ENCODE measurements at regions not wholly inside any gene's neighbourhood (a gene's known extent, or its start where the extent isn't known, plus 50 kb on each side); places are given as distances from the start of the nearest gene placed in this dataset.
"Not testable (repeated sequence)": the region's sequence is repeated elsewhere in the genome, so short reads cannot be mapped to it uniquely, and the experiment has no call there.

DNA sequence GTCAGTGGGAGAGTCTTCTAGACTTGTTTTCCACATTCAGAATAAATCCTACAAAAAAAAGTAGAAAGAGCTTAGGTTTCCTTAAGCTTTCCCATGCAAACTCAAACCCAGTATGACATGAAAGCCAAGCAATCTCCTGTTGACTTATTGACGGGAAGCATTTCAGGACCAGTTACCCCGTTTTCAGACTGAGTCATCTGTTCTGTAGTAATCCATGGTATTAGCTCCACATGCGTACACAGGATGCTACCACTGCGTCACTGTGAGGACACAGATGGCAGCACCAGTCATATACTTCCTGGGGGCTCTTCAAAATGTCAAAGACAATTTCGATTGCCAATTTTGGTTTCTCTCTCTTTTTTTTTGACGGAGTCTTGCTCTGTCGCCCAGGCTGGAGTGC, 224.9 kb upstream of the MAD2L1 start:
- no peak for DNase-seq

DNA sequence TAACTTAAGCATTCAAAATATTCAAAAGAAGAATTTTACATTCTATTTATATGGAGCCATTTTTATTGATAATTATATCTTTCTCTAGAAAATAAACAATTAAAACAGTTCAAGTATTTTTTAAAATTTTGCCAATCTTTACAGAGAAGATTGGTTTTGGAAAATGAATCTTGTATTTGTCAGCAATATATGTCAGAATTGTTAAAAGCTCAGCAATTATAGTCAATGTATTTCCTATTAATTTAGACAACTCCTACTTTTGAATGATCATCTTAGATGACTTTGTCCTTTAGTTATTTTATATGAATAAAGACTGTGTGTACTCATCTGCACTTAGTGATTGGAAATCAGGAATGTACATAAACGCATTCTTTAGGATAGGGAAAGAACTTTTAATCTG, 223.9 kb upstream of the MAD2L1 start:
- no peak for DNase-seq

DNA sequence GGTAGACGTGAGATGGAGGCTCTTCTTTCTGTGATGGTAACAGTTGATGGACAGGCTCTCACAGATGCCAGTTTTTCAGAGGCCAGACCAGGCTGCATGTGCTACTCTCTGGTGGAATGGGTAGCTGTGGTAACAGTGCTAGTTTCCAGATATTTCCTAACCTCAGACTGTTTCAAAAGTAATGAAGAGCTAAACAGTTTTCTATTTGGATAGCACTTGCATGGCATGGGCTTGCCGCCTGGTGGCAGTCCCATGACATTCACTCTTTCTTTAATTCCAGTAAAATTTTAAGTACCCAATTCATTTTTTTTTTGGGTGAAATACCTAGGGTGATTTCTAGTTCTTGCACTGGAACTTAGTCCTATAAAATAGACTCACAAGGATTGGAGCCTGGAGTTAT, 220.2 kb upstream of the MAD2L1 start:
- peak; percentile 15 for DNase-seq

DNA sequence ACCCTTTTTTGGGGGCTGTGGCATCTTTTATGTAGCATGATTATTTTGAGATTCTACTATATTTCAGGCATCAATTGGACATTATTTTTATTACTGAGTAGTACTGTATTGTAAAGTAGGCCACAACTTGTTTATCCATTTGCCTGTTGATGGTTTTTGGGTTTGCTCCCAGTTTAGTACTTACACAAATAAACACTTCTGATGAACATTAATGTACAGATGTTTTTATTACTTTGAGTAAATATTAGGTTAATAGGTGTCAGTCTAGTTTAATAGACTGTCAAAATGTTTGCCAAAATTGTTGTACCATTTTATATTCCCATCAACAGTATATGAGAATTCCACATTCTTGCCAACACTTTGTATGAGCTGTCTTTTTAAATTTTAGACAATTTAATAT, 214.9 kb upstream of the MAD2L1 start:
- no peak for DNase-seq

DNA sequence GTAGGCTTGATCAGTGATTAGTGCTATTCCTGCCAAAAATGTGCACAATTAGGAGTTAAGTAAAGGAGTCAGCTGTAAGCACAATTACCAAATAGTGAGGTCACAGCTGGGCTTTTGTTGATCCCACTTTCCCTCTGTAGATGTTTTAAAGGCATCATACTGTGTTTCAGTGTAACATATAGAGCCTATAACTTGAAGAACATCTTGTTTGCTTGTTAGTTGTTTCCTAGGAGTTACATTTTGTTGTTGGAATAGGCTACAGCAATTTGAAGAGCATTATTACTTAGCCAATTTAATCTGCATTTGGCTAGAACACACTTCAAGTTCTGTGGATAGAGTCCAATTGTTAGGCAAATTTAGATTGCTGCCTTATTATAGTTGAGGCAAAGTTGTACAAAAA, 210.7 kb upstream of the MAD2L1 start:
- DNase-seq = no peak

DNA sequence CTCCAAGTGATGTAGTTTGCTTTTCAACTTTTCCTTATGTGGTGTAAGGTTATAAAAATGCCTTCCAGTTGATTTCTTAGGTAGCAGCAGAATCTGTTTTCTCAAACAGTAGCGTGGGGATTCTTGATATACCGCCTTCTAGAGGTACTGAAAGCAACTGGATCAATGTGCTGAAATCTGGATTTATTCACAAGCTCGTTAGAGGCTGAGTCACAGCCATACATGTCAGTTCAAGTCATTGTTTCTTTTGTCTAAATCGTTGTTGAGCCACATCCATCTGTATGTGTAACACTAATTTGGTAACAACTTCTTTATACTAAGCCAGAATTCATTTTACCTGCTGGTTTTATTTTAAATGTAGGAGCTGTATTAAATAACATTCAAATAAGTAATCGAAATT, 200.0 kb upstream of the MAD2L1 start:
- DNase-seq = no peak

DNA sequence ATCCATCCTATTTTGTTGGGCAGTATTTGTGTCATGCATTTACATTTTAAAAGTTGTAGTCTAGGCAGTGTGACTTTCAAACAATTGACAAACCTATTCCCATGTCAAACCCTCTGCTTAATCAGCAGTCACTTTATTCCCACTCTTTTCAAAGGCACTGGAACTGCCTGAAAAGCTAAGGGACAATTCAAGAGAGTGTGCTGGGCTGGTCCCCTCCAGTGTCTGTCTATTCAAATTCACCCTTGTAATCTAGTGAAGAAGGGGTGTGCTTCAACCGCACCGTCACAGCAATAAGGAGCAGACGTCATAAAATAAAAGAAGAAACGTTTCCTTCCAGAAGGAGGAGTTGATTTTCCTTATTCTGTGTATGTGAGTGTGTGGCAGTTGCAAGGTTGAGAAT, 197.0 kb upstream of the MAD2L1 start:
- no peak for DNase-seq

DNA sequence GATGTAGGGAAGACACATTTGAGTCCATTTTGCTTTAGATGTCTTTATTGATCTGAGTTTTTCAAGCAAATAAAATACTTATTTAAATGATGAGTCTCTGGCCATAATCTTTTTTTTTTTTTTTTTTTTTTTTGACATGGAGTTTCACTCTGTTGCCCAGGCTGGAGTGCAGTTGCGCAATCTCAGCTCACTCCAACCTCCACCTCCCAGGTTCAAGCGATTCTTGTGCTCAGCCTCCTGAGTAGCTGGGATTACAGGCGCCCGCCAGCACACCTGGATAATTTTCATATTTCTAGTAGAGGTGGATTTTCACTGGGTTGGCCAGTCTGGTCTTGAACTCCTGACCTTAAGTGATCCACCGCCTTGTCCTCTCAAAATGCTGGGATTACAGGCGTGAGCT, 194.5 kb upstream of the MAD2L1 start:
- DNase-seq = no peak

DNA sequence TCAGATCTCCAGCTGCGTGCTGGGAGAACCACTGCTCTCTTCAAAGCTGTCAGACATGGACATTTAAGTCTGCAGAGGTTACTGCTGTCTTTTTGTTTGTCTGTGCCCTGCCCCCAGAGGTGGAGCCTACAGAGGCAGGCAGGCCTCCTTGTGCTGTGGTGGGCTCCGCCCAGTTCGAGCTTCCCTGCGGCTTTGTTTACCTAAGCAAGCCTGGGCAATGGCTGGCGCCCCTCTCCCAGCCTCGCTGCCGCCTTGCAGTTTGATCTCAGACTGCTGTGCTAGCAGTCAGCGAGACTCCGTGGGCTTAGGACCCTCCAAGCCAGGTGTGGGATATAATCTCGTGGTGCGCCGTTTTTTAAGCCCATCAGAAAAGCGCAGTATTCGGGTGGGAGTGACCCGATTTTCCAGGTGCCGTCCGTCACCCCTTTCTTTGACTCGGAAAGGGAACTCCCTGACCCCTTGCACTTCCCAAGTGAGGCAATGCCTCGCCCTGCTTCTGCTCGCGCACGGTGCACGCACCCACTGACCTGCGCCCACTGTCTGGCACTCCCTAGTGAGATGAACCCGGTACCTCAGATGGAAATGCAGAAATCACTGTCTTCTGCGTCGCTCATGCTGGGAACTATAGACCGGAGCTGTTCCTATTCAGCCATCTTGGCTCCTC, 189.6 kb upstream of the MAD2L1 start:
- DNase-seq = not testable (repeated sequence)

DNA sequence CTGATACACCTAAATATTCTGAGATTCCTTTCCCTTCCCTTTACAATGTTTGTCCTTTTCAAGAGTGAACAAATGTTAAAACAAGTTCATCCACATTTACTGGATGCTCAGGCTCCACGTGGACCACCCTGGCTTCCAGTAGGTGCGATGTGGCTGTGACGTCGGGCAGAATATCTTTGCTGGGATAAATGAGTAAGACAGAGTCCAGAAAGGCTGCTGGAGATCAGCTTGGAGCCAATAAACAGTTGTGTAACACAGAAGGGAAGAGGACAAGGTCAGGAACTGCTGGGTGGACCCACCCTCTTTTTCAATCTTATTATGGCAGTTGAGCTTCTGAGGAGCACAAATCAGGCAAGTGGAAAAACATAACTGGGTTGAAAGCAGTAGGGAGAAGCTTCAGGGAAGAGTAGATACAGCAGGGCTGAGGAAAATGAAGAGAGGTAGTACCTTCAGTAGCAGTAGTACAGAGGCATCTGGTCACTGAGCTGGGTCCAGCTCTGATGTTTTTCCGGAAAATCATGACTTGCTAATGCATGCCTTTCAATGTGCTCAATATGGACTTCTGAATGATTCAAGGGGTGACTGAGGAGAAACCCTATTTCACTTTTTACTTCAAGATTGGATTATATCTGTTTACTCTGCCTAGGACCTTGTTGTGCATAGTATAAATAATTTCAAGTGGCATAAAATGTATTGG, 171.8 kb upstream of the MAD2L1 start:
- no peak for DNase-seq

DNA sequence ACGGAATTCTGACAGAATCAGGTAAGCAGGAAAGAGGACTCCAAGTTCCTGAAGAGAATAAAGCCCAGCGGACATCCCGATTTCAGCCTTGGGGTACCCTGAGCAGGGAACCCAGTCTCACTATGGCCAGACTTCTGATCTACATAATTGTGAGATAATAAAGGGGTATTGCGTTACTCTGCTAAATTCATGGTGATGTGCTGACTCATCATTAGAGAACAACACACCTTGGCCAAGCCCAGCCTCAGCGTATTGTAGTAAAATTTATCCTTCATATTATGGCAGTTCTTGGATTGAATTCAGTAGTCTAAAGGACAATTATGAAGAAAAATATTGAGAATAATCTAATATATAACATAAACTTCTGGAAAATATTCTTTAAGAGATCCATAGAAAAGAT, 170.2 kb upstream of the MAD2L1 start:
- no peak for DNase-seq

DNA sequence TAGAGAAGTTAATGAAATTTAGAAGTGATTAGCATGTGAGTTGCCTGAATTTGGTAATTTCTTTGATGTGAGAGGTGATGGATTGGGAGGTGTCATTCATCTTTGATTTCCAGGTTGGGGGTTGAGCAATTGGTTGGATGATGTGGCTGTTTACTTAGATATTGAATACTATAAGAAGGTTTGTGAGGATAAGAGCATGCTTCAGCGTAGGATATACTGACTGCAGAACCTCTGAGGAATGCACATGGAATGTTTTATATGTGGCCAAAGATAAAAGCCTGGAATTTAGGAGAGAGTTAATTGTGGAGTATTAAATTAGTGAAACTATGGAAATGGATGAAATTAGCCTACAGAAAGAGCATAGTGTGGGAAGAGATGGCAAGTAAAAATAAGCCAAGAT, 165.4 kb upstream of the MAD2L1 start:
- no peak for DNase-seq

DNA sequence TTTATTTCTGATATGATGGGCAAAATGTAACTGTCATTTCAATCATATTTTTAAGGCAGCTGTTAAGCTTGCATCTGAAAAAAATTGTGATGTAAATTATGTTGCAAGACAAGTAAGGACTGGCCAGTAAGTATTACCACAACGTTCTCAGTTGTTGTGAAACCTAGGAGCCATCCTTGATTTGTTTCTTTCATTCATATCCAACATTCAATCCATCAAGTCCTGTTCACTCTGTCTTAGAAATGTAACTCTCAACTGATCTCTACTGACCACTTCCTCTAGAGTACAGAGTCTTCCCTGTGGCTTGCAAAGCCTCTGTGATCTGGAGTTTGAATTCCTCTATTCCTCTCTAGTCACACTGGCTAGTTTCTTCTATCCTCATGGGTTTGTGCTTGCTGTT, 161.4 kb upstream of the MAD2L1 start:
- DNase-seq = no peak

DNA sequence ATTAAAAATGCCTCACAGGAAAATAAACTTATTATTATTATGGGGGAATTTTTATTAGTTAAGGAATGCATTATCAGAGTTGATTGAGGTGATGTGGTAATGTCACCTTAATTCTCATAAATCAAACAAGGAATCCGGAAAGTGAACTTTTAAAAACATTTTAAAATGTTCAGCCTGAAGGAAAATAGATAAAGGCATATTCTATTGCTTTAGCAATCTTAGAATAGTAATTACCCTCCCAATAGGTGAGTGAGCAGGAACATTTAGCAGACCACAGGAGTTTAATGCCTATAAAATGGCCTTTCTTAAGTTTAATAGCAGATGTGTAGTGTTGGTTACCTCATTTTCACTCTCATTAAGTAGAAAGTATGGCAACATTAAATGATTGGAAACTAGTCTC, 160.9 kb upstream of the MAD2L1 start:
- DNase-seq = no peak

DNA sequence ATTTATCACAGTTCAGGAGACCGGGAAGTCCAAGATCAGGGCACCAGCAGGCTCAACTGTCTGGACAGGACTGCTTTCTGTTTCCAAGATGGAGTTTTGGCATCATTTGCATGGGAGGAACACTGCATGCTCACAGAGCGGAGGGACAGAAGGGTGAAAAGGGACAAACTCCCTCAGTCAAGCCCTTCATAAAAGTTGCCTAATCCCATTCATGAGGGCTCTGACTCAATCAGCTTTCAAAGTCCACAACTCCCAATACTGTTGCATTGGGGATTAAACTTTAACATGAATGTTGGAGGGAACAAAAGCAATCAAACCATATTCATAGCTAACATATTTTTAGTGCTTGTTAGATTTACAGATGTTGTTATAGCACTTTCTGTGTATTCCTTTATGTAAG, 158.9 kb upstream of the MAD2L1 start:
- DNase-seq = no peak

DNA sequence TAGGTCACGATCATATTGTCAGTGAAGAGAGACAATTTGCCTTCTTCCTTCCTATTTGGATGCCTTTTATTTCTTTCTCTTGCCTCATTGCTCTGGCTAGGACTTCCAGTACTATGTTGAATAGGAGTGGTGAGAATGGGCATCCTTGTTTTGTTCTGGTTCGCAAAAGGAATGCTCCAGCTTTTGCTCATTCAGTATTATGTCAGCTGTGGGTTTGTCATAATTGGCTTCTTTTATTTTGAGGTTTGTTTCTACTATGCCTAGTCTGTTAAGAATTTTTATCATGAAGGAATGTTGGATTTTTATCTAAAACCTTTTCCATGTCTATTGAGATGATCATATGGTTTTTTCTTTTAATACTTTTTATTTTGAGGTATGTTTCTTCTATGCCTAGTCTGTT, 152.3 kb upstream of the MAD2L1 start:
- peak; percentile 28 for DNase-seq

DNA sequence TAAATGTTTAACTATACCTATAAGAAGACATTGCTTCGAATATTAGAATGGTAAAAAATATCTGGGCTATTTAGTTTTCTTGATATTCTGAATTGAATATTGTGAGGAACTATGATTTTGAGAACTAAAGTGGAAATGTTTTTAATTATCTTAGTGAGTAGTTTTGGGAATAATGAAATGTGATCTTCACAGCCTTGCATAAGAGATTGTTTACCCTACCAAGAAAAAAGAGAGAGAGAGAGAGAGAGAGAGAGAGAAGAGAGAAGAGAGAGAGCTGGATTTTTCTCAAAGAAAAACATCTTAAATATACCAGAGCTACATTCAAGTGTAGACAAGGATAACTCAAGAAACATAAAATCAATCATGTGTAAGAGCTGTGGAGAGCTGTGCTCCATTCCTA, 148.7 kb upstream of the MAD2L1 start:
- no peak for DNase-seq

DNA sequence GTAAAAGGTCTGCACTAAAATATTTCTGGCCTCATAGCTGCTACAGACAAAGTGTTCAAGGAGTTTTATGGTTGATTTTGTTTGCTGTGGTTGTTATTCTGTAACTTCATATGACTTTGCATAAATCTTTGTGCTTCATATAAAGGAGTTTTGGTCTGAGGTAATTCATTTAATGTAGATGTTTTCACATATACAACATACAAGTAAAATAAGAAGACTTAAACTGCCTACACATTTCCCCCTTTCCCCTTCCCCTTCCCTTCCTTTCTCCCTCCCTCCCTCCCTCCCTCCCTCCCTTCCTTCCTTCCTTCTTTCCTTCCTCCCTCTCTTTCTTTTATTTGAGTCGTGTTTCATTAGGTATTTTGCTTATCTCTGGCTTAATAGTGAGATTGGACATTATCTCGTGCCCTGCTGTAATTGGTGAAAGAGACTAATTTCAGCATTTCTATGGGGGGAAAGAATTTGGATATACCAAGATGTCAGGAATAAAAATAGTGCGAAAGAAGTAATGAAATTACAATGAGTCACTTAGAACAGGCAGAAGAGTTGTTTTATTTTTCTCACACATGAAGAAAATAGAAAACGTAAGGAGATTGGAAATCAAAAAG, 144.9 kb upstream of the MAD2L1 start:
- DNase-seq = no peak

DNA sequence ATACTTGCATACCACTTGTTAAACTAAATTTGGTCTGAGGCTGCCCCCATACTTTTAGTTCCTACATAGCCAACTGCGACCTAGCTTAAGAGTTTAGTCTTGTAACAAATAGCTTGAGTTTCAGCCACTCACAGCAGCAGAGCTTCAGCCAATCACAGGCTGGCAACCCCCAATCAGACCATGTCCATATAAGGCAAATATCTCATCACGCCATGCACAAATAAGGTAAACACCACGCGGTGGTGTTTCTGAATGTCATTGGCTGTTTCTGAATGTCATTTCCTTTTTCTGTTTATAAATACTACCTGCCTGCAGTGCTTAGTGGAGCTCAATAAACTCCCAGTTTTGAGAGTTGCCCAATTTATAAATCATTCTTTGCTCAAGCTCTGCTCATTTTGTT, 143.1 kb upstream of the MAD2L1 start:
- no peak for DNase-seq

DNA sequence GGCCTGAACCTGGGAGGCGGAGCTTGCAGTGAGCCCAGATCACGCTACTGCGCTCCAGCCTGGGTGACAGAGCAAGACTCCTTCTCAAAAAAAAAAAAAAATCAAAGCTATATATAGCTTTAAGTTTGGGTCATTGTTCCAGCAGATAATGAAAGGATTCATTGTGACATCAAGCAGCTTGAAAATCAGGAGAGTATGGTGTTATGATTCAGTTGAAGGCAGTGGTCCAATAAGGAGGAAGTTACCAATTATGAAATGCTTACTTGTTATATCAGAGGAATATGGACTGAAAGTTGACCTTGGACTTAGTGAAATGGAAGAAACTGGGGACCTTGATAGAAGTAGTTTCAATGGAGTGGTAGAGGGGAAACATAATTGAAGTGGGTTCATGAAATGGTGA, 140.4 kb upstream of the MAD2L1 start:
- DNase-seq = no peak

DNA sequence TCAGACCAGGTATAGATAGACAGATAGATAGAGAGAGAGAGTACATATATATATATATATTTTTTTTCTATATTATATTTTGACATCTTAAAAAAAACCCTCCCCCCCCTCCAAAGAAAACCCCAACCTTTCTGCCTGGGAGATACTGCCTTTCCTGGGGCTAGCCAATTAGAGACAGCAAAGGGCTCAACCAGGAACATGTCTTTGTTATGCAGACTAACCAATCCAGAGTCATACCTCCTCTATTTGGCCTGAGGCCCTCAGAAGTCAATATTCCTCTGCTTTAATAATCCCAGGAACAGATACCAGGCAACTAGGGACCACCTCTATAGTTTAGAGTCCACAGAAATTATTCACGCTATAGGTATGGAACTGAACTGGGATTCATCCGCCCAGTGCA, 135.6 kb upstream of the MAD2L1 start:
- no peak for DNase-seq

DNA sequence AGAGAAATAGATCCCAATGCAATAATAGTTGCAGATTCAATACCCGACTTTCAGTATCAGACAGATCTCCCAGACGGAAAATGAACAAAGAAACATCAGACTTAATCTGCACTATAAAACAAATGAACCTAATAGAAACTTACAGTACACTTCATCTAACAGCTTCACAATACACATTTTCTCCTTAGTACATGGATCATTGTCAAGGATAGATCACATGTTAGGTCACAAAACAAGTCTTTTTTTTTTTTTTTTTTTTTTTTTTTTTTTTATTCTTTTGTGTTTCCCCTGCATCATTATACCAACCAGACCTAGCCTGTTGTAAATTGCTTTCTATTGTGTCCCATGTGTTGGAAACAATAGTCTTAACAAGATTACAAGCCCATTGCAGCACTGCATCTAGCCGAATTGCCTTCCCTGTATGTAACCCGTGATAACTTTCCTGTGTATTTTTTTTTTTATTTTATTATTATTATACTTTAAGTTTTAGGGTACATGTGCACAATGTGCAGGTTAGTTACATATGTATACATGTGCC, 134.0 kb upstream of the MAD2L1 start:
- DNase-seq = not testable (repeated sequence)

DNA sequence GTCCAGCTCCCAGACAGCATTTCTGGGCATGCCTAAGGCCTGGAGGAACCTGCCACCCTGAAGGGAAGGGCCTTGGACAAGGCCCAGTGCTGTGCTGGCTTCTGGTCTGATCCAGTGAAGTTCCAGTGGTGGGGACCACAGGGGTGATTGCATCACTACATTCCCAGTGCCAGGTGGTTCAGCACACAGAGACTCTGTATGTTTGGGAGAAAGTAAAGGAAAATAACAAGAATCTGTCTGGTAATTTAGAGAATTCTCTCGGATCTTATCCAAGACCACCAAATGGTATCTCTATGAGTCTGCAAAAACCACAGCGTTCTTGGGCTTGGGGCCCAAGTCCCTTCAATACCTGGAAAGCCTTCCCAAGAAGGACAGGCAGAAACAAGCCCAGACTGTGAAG, 131.8 kb upstream of the MAD2L1 start:
- no peak for DNase-seq

DNA sequence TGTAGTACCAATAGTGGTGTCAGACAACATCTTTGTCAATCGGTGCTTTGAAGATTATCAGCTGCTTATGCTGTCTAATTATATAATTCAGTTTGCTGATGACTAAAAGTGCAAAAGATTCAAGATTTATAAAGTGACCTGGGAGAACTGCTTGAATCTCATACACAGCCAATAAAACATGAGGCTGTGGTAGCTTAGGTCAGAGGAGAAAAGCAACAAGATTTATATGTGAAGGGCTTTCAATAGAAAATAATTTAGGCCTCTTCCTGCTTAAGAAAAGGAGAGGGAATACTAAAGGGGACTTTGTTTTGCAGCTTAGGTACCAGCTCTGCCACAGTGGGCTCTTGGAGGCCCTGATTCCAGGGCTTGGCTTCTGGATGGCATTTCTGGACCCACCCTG, 111.0 kb upstream of the MAD2L1 start:
- no peak for DNase-seq
